GM21825 (cell line): ENCODE measurements at regions not wholly inside any gene's neighbourhood (a gene's known extent, or its start where the extent isn't known, plus 50 kb on each side); places are given as distances from the start of the nearest gene placed in this dataset.

Experiments
- ATAC-seq: cut with Tn5 transposase; IDR thresholded peaks from one replicate; pipeline ENCODE4 v1.9.1; 2021; ENCODE audit warnings: mild to moderate bottlenecking, moderate library complexity; ENCODE audit not compliant: unreplicated experiment

DNA sequence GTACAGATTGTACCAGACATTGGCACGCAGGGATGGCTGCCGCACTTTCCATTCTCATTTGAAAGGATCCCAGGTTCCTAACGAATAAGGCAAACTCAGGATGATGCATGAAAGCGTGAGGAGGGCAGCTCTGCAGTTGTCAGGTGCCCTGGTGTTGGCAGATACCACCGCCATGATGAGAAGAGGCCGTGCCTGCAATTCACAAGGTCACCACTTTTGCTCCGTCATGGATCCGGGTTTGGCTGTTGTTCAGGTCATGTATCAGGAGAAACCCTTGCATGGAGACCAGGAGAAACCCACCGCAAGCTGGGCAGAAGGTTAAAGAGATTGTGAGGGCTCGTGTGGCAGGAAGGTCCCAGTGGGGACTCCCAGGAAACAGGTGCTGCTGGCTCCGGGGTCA is 233.2 kb downstream of the KLF6 start:
- no peak for ATAC-seq

DNA sequence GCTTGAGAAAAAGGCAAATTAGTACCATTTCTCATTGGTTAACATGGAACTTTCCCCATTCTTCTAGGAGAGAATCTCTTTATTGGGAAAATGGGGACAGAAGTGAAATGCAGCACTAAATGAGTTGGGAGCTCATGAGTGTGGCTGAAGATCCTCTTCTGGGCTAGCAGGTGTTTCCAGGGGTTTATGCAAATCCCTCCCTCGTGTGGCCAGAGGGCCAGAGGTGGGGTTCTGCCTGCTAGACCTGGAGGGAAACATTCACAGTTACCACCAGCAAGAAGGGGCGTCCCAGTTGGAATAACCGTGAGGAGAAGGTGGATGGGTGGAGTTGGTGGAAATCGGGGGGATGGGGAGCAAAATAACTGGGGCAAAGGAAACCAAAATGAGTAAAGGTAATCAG is 235.9 kb downstream of the KLF6 start:
- no peak for ATAC-seq

DNA sequence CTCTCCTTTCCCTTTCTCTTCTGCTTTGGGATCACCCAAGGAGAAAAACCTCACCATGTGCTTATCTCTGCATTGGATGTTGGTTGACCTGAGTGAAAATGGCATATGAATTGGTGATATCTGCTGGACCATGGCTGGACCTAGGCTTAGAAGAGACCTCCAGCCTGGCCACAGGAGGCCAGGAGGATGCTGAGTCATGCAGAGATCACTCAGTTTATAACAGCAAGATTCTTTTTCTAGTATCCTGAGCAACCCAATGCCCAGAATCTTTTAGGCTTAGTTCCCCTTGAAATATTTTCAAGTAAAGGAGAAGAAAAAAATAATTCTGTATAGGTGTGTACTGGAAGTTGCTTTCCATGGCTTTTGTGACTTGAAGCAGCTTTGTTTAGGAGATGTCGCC is 236.3 kb downstream of the KLF6 start:
- no peak for ATAC-seq

DNA sequence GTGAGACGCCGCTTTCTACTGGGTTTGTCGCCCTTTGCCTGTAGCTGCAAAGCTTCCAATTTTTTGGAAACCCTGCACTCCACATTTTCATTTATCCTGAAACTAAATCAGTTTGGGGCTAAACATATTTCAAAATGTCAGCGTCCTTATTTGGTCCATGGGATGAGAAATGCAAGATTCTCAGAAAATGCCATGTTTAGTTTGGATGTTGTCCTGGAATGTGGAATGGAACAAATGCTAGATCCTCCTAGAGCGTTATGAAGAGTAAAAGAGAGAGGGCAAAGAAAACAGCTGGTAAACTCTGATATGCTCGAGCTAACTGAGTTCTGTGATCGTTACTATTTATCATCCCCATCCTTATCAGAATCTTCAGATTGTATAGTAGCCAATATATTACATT is 236.9 kb downstream of the KLF6 start:
- no peak for ATAC-seq

DNA sequence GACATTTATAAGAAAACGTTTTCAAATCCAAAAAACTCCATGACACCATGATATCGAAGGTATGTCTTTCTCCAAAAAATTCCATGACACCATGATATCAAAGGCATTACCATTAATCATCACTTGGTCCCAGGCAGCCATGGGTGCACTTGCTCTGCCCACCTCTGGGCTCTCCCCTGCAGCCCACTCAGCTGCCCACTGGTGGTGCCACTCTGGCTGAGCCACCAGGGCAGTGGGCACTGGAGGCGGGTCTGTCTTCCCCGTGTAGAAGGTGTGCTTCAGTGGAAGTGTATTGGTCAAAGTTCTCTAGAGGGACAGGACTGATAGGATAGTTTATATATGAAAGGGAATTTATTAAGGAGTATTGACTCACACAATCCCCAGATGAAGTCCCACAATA is 240.4 kb downstream of the KLF6 start:
- no peak for ATAC-seq

DNA sequence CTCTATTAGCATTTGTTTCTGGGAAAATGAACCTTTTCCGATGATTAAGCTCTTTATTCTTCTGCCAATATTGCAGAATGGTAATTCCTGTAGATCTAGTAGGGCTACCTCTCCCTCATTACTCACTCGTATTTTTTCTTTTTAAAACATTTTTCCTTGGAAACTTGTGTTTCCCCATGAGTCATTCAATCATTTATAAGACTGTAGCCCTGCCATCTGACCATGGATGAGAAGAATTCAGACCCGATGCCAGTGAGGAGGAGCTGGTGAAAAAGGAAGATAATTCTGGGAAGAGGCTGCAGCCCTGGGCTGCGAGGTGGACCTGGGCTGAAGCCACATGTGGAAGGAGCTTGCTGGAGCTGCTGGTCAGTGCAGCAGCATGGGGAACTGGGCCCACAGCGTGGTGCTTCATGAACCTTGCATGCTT is 242.8 kb downstream of the KLF6 start:
- no peak for ATAC-seq

DNA sequence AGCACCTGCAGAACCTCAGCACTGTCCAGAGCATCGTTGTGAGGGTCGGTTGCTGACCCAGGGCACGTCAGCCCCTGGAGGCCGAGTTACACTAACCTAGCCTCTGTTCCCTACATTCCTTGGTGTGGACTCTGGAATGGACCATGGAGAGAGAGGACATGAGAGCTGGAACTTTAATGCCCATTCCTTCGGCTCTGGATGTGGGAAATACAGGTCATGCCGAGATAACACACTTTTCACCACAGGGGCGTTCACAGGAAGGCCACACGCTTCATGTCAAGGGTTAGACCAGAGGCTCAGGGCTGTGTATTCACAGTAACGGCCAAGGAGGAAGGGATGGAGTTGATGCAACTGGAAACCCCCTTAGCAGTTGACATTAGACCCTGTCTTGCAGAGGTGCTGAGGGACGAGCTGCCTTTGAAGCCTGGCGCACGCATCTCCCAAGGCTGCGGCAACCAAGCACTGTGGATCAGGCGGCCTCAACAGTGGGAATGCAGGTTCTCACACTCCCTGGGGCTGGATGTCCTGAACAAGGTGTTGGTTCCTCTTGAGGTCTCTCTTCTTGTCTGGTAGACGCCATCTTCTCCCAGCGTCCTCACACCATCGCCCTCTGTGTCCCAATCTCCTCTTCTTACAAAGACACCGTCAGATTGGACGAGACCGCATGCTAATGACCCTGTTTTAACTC is 245.2 kb downstream of the KLF6 start:
- no peak for ATAC-seq

DNA sequence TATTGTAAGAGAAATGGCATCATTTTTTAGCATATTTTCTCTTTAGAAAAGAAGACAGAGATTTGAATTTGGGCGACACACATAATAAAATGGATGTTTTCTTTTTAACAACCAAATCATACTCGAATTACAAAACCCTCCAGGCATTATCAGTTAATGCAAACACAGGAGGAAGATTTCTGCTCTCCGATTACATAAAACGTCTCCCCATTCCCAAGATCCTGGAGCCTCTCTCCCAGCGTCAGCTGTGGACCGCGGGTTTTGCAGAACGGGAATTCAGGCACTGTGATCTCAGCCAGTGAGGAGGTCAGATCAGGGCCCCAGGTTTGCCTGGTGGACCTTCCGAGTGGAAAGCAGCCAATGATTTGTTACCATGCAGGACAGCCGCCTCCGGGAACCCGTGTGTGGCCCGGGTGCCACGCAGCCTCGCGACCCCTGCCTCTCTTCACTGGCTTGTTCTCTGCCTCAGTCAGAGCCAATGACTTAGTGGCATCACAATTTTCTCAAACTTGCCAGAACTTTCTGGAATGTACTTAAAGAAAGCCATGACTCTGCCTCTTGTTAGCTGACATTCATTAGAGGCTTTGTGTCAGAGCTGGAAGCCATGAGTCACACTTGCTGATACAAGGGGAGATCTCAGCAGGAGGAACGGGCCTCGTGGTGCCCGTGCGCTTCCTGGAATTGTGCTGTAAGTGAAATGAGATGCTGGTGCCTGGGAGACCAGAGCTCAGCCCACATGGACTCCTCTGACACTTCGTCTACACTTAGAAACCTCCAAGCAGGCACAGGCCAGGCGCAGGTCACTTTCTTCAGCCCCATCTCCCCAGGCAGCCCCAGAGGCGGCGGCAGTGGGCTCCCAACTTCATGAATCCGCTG is 246.1 kb downstream of the KLF6 start:
- ATAC-seq, result no peak

DNA sequence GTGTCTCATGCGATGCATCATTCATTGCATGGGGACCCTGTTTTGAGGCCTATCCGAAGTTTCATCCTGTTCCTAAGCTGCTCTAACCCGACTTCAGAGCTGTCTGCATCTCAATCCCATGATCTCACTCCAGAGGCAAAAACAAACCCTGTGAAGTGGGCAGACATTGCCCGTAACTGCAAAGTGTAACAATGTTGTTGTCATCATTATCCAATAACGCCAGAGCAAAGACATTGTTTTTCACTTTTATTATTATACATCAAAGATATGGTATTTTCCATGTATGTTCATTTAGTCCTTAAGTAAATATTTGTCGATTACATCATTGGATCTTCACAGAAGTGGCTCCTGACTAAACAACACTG is 246.7 kb downstream of the KLF6 start:
- no peak for ATAC-seq

DNA sequence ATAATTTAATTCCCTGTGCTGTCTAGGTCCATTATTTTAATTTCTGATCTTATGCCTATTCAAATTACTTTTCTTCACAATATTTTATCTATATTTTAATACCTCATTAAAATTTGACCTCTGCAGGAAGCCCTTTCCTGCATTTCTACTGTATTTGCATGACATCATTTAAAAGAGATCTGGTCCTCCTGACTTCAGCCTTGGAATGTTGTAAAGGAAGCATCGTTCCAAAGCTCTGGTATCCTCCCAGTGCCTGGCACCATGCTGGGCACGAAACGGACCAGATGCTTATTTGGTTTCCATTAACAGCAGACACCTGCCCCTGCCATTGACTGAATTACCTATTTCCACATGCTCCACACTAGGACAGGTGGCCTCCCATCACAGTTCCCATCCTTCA is 247.5 kb downstream of the KLF6 start:
- no peak for ATAC-seq

DNA sequence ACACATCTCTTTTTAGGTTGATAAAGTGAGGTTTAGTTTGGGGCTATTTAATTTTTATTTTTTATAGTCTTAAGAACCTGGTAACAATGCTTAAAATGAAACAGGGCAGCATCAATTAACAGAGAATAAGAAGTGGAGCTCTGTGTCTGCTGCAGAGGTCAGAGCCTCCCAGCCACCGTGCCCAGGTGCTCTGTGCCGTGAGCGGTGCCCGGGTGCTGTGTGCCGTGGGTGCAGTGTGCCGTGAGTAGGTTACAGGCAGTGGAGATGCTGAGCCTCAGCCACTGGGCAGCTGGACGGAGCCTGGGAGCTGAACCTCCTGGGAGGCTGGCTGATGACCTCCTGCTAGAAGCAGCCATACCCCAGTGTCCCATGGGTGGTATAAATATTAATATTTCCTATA is 250.0 kb downstream of the KLF6 start:
- ATAC-seq, result no peak

DNA sequence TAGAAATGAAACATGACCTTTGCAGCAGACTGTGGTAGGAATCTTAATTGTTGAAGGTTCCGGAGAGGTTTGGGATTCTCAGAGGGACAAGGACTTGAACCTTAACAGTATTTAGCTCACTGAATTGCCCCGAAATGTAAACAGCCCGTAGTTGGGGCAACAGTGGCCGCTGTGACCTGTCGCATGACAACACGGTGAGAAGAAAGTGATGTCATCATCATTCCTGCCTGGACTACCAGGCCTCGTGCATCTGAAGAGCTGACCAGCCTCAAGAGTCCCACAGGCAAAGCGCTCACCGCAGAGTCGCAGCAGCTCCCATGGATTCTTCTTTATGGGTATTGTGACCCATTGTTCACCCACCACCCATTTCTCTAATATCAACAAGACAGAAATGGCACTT is 250.6 kb downstream of the KLF6 start:
- no peak for ATAC-seq

DNA sequence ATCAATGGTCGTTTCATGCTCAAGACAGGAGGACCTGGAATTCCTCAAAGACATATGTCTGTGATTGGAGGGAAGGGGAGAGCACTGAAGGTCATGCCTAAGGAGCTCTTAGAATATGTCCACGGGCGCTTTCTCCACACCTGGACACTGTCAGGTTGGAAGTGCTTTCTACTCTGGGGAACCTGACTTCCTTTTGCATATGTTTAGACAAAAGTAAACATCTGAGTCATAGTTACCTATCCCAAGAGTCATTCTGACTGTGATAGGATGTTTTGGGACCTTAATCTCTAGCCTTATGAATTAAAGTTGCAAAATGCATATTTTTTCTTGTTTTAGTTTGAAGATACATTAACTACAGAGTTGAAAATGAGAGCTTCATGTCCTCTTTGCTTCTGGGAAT is 251.7 kb downstream of the KLF6 start:
- no peak for ATAC-seq

DNA sequence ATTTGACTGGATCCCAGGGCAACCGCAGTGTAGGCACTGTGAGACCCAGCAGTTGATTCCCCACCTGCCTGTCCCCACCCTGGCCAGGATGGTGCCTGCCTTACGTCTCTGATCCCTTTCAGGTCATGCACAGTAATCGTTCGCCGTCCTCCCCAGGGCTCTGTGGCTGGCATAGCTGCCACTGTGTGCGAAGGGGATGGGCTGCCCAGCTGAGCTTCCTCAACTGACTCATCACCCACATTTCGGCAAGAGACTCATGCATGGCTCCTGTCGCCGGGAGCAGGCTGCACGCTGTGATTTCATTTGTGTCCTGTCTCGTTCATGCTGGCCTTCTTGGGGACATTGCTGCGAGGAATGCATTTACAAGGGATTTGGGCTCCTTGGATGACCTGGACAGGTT is 252.4 kb downstream of the KLF6 start:
- ATAC-seq, result no peak

DNA sequence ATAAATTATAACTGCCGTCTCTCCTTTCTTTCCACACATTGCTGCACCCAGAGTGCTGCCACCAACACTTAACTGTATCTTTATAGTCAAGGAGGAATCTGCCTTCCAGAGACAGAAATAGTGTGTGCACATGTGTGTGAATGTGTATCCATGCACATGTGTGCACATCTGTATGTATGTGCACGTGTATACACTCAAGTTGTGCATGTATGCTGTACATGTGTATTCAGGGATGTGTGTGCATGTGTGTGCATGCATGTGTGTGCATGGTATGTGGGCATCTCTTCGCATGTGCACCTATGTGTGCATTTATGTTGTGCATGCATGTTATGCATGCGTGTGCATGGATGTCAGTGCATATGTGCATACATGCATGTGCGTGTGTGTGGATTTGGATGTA is 253.3 kb downstream of the KLF6 start:
- no peak for ATAC-seq

DNA sequence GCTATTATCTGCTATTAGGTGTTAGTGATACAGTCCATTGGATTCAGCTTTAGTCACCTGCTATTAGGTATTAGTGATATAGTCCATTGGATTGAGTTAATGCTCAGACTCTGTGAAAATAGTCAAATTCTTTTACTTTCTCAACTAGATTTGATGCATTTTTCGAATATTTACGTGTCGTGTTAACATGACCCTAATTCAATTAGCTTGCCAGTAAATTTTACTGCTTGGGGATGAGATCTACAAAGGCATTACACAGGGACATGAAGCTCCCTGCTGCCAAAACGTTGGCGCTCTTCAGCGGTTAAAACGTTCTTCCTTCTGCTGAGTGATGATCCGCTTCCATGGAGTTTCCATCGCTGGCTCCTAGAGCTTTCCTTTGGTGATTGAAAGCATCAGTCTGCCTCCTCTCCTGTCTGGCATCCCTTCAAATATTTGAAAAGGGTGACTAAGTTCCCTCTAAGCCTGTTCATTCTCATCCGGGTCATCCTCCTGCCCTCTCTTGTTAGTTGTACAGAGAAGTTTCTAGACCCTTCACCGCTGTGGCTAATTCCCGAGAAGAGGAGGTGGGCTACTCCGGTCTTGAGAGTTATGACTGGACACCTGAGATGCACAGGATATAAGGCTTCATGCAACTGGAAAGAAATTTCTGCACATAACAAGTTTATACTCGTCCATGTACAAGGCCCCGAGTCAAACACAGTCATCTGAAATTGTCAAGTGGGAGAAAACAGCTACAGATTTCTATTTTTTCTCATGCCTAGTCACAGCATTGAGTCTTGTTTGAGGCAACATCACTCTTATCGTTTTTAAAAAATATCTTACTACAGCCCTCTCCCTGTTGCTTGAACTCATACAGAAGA is 254.0 kb downstream of the KLF6 start:
- no peak for ATAC-seq

DNA sequence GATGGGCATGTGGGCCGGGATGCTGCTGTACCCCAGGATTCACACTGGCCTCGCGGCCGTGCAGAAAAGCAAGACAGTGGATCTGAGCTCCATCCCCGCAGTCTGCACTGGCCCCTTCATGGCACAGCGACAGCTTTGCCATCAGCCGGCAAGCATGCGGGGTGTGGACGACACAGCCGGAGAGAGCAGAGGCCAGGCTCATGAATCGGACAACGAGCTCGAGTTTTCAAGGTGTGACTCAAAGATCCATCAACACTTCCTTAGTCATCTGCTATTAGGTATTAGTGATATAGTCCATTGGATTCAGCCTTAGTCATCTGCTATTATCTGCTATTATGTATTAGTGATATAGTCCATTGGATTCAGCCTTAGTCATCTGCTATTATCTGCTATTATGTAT is 254.7 kb downstream of the KLF6 start:
- ATAC-seq, result no peak

DNA sequence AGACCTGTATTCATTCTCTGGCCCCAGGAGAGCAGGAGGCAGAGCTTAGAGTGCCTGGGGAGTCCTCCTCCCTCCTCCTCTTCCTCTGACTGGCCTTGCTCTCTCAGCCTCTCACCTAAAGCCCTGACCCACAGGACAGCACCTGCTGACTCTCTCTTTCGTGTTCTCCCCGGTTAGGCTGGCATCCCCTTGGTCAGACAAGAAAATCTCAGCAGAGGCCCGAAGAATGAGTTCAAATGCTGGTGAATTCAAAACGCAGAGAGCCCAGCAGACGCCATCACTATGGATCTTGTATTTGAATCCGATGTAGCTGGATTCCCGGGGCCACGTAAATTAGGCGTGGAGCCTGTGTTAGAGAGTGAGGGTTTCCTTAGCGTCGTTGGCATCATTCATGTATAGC is 255.3 kb downstream of the KLF6 start:
- no peak for ATAC-seq

DNA sequence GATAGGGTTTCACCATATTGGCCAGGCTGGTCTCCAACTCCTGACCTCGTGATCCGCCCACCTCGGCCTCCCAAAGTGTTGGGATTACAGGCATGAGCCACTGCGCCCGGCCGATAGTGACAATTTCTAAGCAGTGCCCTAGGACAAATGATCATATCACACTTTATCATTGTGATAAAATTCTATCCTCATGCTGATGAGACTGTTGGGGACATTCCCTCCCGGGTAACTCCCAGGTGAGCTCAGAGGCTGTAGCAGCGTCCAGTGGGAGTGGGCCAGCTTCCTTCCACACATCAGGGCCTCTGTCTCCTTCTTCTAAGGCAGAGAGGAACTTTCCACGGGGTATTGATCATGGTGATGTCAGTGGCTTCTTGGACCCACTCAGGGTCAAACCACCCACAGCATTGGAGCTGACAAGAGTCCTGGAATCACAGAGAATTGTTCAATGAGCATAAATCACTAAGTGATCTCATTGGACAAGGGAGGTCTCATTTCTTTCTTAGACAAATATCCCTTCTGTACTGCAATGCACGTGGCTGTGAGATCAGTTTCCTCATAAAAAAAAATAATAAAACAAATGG is 256.1 kb downstream of the KLF6 start:
- no peak for ATAC-seq

DNA sequence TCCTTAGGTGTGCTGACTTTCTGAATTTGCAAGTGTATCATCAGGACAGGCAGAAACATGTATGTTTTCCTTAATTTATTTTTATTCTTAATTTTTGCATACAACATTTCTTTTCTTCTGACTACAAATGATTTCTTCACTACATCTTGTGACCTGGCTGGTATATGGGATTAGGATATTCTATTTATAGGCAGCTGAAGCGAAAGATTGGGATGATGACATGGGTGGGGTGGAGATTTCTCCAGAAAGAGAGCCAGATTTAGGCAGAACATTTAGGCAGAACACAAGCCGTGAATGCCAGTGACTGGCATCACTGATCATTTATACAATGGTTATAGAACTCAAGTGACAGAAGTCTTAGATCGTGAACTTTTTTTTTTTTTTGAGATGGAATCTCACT is 256.7 kb downstream of the KLF6 start:
- no peak for ATAC-seq

DNA sequence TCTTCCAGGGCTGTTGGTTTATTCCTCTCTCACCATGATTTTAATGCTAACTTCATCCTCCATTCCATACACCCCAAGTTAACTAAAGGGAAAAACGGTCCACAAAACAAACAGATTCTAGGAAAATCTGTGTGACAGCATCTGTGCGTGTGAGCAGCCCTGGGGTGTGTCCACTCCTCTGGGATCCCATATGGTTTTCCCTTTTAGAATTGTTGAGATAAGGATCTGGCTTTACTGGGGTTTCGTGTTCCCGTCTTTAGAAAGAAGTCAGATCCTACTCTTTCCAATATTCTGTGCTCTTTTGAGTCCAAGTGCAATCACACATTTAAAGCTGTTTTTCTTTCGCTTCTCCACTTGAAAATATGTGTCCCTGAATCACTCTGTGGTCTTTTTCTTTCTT is 257.1 kb downstream of the KLF6 start:
- ATAC-seq, result no peak
